Lung (tissue), 11 donors: ENCODE measurements at regions not wholly inside any gene's neighbourhood (a gene's known extent, or its start where the extent isn't known, plus 50 kb on each side); places are given as distances from the start of the nearest gene placed in this dataset.

Experiments
- ATAC-seq: fragments of 200-7000 bp; cut with Tn5 transposase; one replicate; pipeline ENCODE4 v1.9.1; 2020; ENCODE audit warnings: moderate number of reproducible peaks; ENCODE audit not compliant: insufficient read depth, low FRiP score
- DNase-seq, 3 donors: peaks; one replicate each; pipeline ENCODE4 v3.0.0-alpha.2; 2013 to 2017
- H3K27ac ChIP-seq, 2 donors: one replicate each; pipeline ENCODE4 v1.5.1; 2013; ENCODE audit warnings: mild to moderate bottlenecking in 2 of 2, moderate library complexity in 2 of 2, control low read depth in 1 of 2, inconsistent platforms in 1 of 2, low read depth in 1 of 2, low read length in 1 of 2
- H3K27me3 ChIP-seq, 3 donors: one replicate each; pipeline ENCODE4 v1.5.1; 2013; ENCODE audit warnings: low read length in 2 of 3; ENCODE audit not compliant: control insufficient read depth in 3 of 3, insufficient read depth in 3 of 3
- H3K36me3 ChIP-seq, 4 donors: one replicate each; pipeline ENCODE4 v1.5.1; 2013; ENCODE audit warnings: low read length in 4 of 4, mild to moderate bottlenecking in 1 of 4, moderate library complexity in 1 of 4; ENCODE audit not compliant: control insufficient read depth in 4 of 4, insufficient read depth in 4 of 4
- H3K4me1 ChIP-seq, 5 donors: one replicate each; pipeline ENCODE4 v1.5.1; 2013; ENCODE audit warnings: low read length in 5 of 5, mild to moderate bottlenecking in 2 of 5, moderate library complexity in 1 of 5; ENCODE audit not compliant: control insufficient read depth in 5 of 5, insufficient read depth in 5 of 5
- H3K4me3 ChIP-seq: one replicate; pipeline ENCODE4 v1.5.1; 2013; ENCODE audit warnings: mild to moderate bottlenecking, control low read depth, moderate library complexity
- H3K9ac ChIP-seq, 2 donors: one replicate each; pipeline ENCODE4 v1.5.1; 2013; ENCODE audit warnings: low read length in 2 of 2, control low read depth in 1 of 2; ENCODE audit not compliant: insufficient read depth in 1 of 2
- H3K9me3 ChIP-seq, 4 donors: one replicate each; pipeline ENCODE4 v1.5.1; 2013; ENCODE audit warnings: low read length in 3 of 4, mild to moderate bottlenecking in 1 of 4, moderate library complexity in 1 of 4; ENCODE audit not compliant: control insufficient read depth in 4 of 4, insufficient read depth in 3 of 4
- WGBS, 2 donors: extraction: QIAGEN DNeasy Blood & Tissue Kit; methylation state at CpG; one replicate each; pipeline ENCODE4 v1.1.7; 2013; 5-methylcytosine and 5-hydroxymethylcytosine counted together
- TF ChIP-seq, protein P1 (sequence below): IDR thresholded peaks from 2 replicates; pipeline ENCODE4 v1.5.1; 2012; ENCODE audit warnings: mild to moderate bottlenecking; ENCODE audit errors: control extremely low read depth, extremely low read depth
- donor health status: control.
- donor health status: control.
- donor health status: Bipolar disorder and iron deficiency.
- donor health status: healthy.
- donor health status: DM: yes; HTN: yes; CAD: no.

DNA sequence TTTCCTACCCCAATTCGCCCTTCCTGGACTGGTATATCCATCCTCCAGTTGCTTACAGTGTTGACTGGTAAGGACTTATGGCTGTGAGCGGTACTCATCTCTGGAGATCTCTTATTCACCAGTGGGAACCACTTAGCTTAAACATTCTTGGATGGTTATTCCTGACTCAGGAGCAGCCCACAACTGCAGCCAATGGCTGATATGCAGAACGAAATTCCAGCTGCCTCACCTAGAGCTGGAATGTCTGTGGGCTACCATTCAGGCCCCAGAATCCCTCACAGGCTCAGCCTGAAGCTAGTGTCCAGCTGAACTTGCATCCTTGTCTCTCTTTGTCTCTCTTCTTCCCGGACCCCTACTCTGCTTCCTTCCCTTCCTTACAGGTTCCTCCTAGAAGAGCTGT lies 138.9 kb upstream of the SMIM31 start:
- no peaks in the 10 kb centered on the region for H3K9me3 ChIP-seq
- ATAC-seq (no peak), DNase-seq (no peak)
- no peaks in the 10 kb centered on the region for H3K36me3 ChIP-seq
- H3K27me3 ChIP-seq = no peaks in the 10 kb centered on the region
- no peak overlapping the region for H3K27ac ChIP-seq
- WGBS, 2 donors = 61 to 66% methylated on average over 4 of the region's 4 CpGs
- H3K9ac ChIP-seq = no peak overlapping the region
- H3K4me1 ChIP-seq = peaks cover 0 to 30% (median 8%) of the 10 kb centered on the region in 5 donors
- H3K4me3 ChIP-seq = no peak overlapping the region
- TF ChIP-seq, protein P1, sequence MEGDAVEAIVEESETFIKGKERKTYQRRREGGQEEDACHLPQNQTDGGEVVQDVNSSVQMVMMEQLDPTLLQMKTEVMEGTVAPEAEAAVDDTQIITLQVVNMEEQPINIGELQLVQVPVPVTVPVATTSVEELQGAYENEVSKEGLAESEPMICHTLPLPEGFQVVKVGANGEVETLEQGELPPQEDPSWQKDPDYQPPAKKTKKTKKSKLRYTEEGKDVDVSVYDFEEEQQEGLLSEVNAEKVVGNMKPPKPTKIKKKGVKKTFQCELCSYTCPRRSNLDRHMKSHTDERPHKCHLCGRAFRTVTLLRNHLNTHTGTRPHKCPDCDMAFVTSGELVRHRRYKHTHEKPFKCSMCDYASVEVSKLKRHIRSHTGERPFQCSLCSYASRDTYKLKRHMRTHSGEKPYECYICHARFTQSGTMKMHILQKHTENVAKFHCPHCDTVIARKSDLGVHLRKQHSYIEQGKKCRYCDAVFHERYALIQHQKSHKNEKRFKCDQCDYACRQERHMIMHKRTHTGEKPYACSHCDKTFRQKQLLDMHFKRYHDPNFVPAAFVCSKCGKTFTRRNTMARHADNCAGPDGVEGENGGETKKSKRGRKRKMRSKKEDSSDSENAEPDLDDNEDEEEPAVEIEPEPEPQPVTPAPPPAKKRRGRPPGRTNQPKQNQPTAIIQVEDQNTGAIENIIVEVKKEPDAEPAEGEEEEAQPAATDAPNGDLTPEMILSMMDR = no peak

DNA sequence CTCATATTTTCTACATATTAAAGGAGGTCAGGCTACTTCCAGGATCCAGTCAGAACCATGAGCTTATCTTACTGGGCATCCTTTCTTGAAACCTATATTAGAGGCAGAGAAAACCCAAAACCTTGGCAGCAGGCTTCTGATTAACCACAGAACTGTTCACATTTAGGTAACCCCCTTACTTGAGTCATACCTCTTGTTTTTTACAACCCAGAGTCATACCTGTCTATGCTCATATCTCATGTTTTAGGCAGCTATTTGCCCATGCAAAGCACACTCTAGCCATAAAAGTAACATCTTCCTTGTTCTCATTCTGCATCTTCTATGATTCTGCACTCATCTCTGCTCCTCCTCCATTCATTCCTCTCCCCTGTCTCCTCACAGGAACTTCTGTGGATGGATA lies 138.0 kb upstream of the SMIM31 start:
- no peak for DNase-seq
- no peaks in the 10 kb centered on the region for H3K27me3 ChIP-seq
- no peak overlapping the region for H3K4me3 ChIP-seq
- peaks cover 0 to 30% (median 8%) of the 10 kb centered on the region in 5 donors for H3K4me1 ChIP-seq
- no peak overlapping the region for H3K27ac ChIP-seq
- H3K36me3 ChIP-seq = no peaks in the 10 kb centered on the region
- TF ChIP-seq, protein P1 = no peak
- no peaks in the 10 kb centered on the region for H3K9me3 ChIP-seq
- ATAC-seq = no peak
- no peak overlapping the region for H3K9ac ChIP-seq

DNA sequence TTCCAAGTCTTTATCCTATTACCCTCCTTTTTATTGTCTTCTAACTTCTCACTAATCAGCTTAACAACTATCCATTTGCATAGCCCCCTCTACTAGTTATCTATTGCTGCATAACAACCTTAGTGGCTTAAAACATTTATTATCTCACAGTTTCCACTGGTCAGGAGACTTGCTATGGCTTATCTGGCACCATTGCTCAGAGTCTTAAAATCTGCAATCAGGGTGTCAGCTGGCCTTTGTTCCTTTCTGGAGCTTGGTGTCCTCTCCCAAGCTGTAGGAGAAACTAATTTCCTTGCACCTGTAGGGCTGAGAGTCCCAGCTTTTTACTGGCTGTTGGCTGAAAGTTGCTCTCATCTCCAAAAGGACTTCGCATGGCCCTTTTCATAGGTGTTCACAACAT lies 137.0 kb upstream of the SMIM31 start:
- DNase-seq = no peak
- TF ChIP-seq, protein P1 = no peak
- H3K27ac ChIP-seq = no peak overlapping the region
- H3K9ac ChIP-seq = no peak overlapping the region
- H3K4me1 ChIP-seq = peaks cover 0 to 30% (median 8%) of the 10 kb centered on the region in 5 donors
- no peaks in the 10 kb centered on the region for H3K36me3 ChIP-seq
- H3K4me3 ChIP-seq = no peak overlapping the region
- no peaks in the 10 kb centered on the region for H3K27me3 ChIP-seq
- H3K9me3 ChIP-seq = no peaks in the 10 kb centered on the region
- 86 to 92% methylated on average over 1 of the region's 1 CpG for WGBS, 2 donors
- no peak for ATAC-seq

DNA sequence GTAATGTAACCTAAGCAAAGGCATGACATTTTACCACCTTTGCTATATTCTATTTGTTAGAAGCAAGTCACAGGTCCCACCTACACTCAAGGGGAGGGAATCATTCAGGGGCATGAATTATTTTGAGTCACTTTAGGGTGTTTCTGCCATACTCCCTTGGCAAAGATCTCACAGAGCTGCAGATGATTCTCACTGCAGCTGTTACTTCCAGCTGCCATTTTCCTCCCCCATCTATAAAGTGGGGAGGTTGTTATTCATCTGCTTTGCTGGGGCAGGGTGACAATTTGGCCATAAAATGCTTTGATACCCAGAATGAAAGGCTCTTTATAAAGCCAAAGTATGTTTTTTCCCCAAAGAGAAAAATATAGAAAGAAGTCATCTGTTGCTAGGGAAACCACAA lies 136.5 kb upstream of the SMIM31 start:
- TF ChIP-seq, protein P1 = no peak
- Histone ChIP-seq H3K4me3 (no peak overlapping the region), H3K27me3 (no peaks in the 10 kb centered on the region), H3K9me3 (no peaks in the 10 kb centered on the region), H3K9ac (no peak overlapping the region), H3K4me1 (peaks cover 0 to 27% (median 8%) of the 10 kb centered on the region in 5 donors), H3K27ac (no peak overlapping the region), H3K36me3 (no peaks in the 10 kb centered on the region)
- DNase-seq (no peak), ATAC-seq (no peak)
